K562 (cell line): ENCODE measurements at regions not wholly inside any gene's neighbourhood (a gene's known extent, or its start where the extent isn't known, plus 50 kb on each side); places are given as distances from the start of the nearest gene placed in this dataset.

Experiments
- BRF2 ChIP-seq: IDR thresholded peaks from 3 replicates; pipeline ENCODE4 v1.6.1; 2011; ENCODE audit warnings: borderline replicate concordance, mild to moderate bottlenecking; ENCODE audit not compliant: insufficient read length, insufficient read depth
- DLX4 ChIP-seq: fragments of 250-450 bp; sonication (Bioruptor Pico); IDR thresholded peaks from 2 replicates; pipeline ENCODE4 v1.6.1; 2021; ENCODE audit warnings: mild to moderate bottlenecking
- ETV1 ChIP-seq: fragments of 450-650 bp; conservative IDR thresholded peaks from 2 replicates; pipeline ENCODE4 v1.6.1; 2016; ENCODE audit warnings: missing genetic modification characterization, control low read depth, low read depth, missing compliant biosample characterization
- FOXA3 ChIP-seq, 2 experiments: fragments of 450-650 bp in 1 of 2; sonication (generic) in 1 of 2; formaldehyde crosslinking; IDR thresholded peaks in 1 of 2; conservative IDR thresholded peaks in 1 of 2; 2 replicates each; pipeline versions ENCODE4 v1.4.0 to v1.8.0; 2020 to 2022; ENCODE audit warnings: mild to moderate bottlenecking in 2 of 2, missing genetic modification reagents in 1 of 2
- GABPA ChIP-seq: fragments of 200-800 bp; sonication (Bioruptor generic); conservative IDR thresholded peaks from 2 replicates; pipeline ENCODE4 v1.6.1; 2016; ENCODE audit warnings: low read depth, missing genetic modification characterization, missing compliant biosample characterization
- L3MBTL2 ChIP-seq: fragments of 450-650 bp; IDR thresholded peaks from 2 replicates; pipeline ENCODE4 v1.6.1; 2016; ENCODE audit warnings: mild to moderate bottlenecking, moderate library complexity
- NCOA4 ChIP-seq: fragments of 450-650 bp; IDR thresholded peaks from 2 replicates; pipeline ENCODE4 v1.6.1; 2018; ENCODE audit warnings: mild to moderate bottlenecking; ENCODE audit not compliant: partially characterized antibody
- NR1H2 ChIP-seq: sonication (generic); formaldehyde crosslinking; IDR thresholded peaks from 2 replicates; pipeline ENCODE4 v1.4.0; 2020; ENCODE audit warnings: mild to moderate bottlenecking, missing genetic modification reagents
- NR2C1 ChIP-seq, 2 experiments: fragments of 450-650 bp; IDR thresholded peaks; 2 replicates each; pipeline ENCODE4 v1.6.1; 2017; ENCODE audit warnings: mild to moderate bottlenecking in 2 of 2, antibody characterized with exemption in 1 of 2, inconsistent platforms in 1 of 2, missing compliant biosample characterization in 1 of 2, missing genetic modification characterization in 1 of 2
- TCFL5 ChIP-seq: fragments of 250-450 bp; sonication (Bioruptor Pico); conservative IDR thresholded peaks from 2 replicates; pipeline ENCODE4 v1.6.1; 2021; ENCODE audit warnings: mild to moderate bottlenecking, moderate library complexity, matching md5 sums
- YY1 ChIP-seq, 3 experiments: IDR thresholded peaks; 2 replicates each; pipeline ENCODE4 v1.6.1; 2011; ENCODE audit warnings: low read length in 2 of 3, mild to moderate bottlenecking in 2 of 3, moderate library complexity in 2 of 3, borderline replicate concordance in 1 of 3, control low read depth in 1 of 3, low read depth in 1 of 3; ENCODE audit not compliant: insufficient read depth in 3 of 3, insufficient replicate concordance in 2 of 3, control insufficient read depth in 1 of 3, insufficient read length in 1 of 3; ENCODE audit errors: extremely low read depth in 1 of 3
- ZFP1 ChIP-seq: fragments of 450-650 bp; formaldehyde crosslinking; IDR thresholded peaks from 2 replicates; pipeline ENCODE4 v1.4.0; 2020; ENCODE audit warnings: mild to moderate bottlenecking, mixed read lengths
- ZNF274 ChIP-seq: IDR thresholded peaks from 2 replicates; pipeline ENCODE4 v1.6.1; 2011; ENCODE audit warnings: low read depth, mild to moderate bottlenecking, low read length, moderate library complexity, borderline replicate concordance
- ZNF592 ChIP-seq: fragments of 450-650 bp; IDR thresholded peaks from 2 replicates; pipeline ENCODE4 v1.6.1; 2017; ENCODE audit warnings: antibody characterized with exemption, mild to moderate bottlenecking
- ZNF609 ChIP-seq: sonication (generic); formaldehyde crosslinking; IDR thresholded peaks from 2 replicates; pipeline ENCODE4 v1.8.1; 2023; ENCODE audit warnings: missing genetic modification reagents, mild to moderate bottlenecking, borderline replicate concordance

- TF ChIP-seq BRF2 (no peak), YY1 (IDR thresholded peaks at IDR 0.05; ENCODE audit: borderline replicate concordance in 1 of 3, control insufficient read depth in 1 of 3, extremely low read depth in 1 of 3, insufficient read depth in 3 of 3, insufficient read length in 1 of 3, insufficient replicate concordance in 2 of 3, low read depth in 1 of 3, low read length in 2 of 3) (peak in 2 of 3 experiments; percentile 12 to 24), NR2C1 (IDR thresholded peaks at IDR 0.05) (peak; percentile 55; the same call in 1 of the 2 replicates), NR2C1 (tag; IDR thresholded peaks at IDR 0.05) (peak; percentile 65), L3MBTL2 (peak; percentile 53), ETV1 (tag) (peak; percentile 80), NCOA4 (peak; percentile 65), FOXA3 (CRISPR knock-in tag; conservative IDR thresholded peaks at IDR 0.05 in 1 of 2, IDR thresholded peaks at IDR 0.05 in 1 of 2) (peak in 1 of 2 experiments; percentile 5; a peak in 1 of 4 replicates), GABPA (tag) (0 out of 2 replicates have a peak, but pooled peaks have one; percentile 26), ZFP1 (CRISPR knock-in tag) (no peak), ZNF592 (no peak), ZNF274 (no peak), ZNF609 (CRISPR knock-in tag) (no peak), TCFL5 (CRISPR knock-in tag) (no peak), DLX4 (CRISPR knock-in tag) (no peak), NR1H2 (CRISPR knock-in tag) (no peak)
Measured at GRCh38 chr6:27601668-27602254, 128.9 kb upstream of the ZNF184 start (continued).
